Activated naive CD8-positive, alpha-beta T cell treated with anti-CD3 and anti-CD28 coated beads, Interleukin-2, amount 50 U/mL, for 24 hours (primary cell): ENCODE measurements at regions not wholly inside any gene's neighbourhood (a gene's known extent, or its start where the extent isn't known, plus 50 kb on each side); places are given as distances from the start of the nearest gene placed in this dataset.
"Not testable (repeated sequence)": the region's sequence is repeated elsewhere in the genome, so short reads cannot be mapped to it uniquely, and the experiment has no call there.

Experiments
- ATAC-seq: fragments of 150-1000 bp; cut with Tn5 transposase; one replicate; pipeline ENCODE4 v1.10.0; 2021
- DNase-seq: peaks from one replicate; pipeline ENCODE4 v3.0.0; 2021
- H3K27ac Mint-ChIP-seq: one replicate; pipeline ENCODE4 v1.8.0; 2021; ENCODE audit warnings: mild to moderate bottlenecking, mixed read lengths
- H3K27me3 Mint-ChIP-seq: one replicate; pipeline ENCODE4 v1.8.0; 2021; ENCODE audit warnings: mixed read lengths
- H3K36me3 Mint-ChIP-seq: one replicate; pipeline ENCODE4 v1.8.0; 2021; ENCODE audit warnings: low read depth, mixed read lengths
- H3K4me1 Mint-ChIP-seq: one replicate; pipeline ENCODE4 v1.8.0; 2021; ENCODE audit warnings: mixed read lengths
- H3K4me3 Mint-ChIP-seq: one replicate; pipeline ENCODE4 v1.8.0; 2021; ENCODE audit warnings: mild to moderate bottlenecking, moderate library complexity, mixed read lengths
- H3K9me3 Mint-ChIP-seq: one replicate; pipeline ENCODE4 v1.8.0; 2021; ENCODE audit warnings: mixed read lengths

GRCh38 chr20:22944062-22944461 lies 91.0 kb upstream of the SSTR4 start:
- no peaks in the 10 kb centered on the region for H3K9me3 Mint-ChIP-seq
- H3K4me1 Mint-ChIP-seq = no peaks in the 10 kb centered on the region
- DNase-seq = no peak
- ATAC-seq = no peak
- no peak overlapping the region for H3K4me3 Mint-ChIP-seq
- H3K27ac Mint-ChIP-seq = no peak overlapping the region
- H3K27me3 Mint-ChIP-seq = peaks cover 3% of the 10 kb centered on the region
- H3K36me3 Mint-ChIP-seq = no peaks in the 10 kb centered on the region

DNA sequence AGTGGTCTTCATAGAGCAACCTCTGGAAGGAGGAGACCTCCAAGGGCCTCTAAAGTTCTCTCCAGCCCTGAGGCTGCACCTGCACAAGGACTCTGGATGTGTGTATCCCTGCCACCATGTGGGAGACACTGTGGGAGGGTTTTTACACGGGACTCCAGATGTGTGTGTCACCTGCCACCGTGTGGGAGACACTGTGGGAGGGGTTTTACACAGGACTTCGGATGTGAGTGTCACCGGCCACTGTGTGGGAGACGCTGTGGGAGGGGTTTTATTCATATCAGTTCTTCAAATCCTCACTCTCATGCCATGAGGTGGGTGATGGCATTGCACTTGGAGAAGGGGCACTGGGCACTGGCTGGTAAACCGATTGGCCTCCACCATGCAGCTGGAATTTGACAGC lies 90.2 kb upstream of the SSTR4 start:
- H3K9me3 Mint-ChIP-seq = no peaks in the 10 kb centered on the region
- H3K36me3 Mint-ChIP-seq = no peaks in the 10 kb centered on the region
- no peak overlapping the region for H3K27ac Mint-ChIP-seq
- no peak for DNase-seq
- no peaks in the 10 kb centered on the region for H3K4me1 Mint-ChIP-seq
- H3K4me3 Mint-ChIP-seq = no peak overlapping the region
- no peak for ATAC-seq
- H3K27me3 Mint-ChIP-seq = peaks cover 3% of the 10 kb centered on the region

GRCh38 chr20:22946596-22946995 lies 88.5 kb upstream of the SSTR4 start:
- Mint-ChIP-seq H3K4me1 (peaks cover 3% of the 10 kb centered on the region), H3K27ac (no peak overlapping the region), H3K4me3 (no peak overlapping the region), H3K27me3 (peaks cover 3% of the 10 kb centered on the region), H3K36me3 (no peaks in the 10 kb centered on the region), H3K9me3 (no peaks in the 10 kb centered on the region)
- DNase-seq (no peak), ATAC-seq (no peak)

- DNase-seq (no peak), ATAC-seq (peak; percentile 72)
- Mint-ChIP-seq H3K9me3 (no peaks in the 10 kb centered on the region), H3K27ac (no peak overlapping the region), H3K36me3 (no peaks in the 10 kb centered on the region), H3K4me3 (no peak overlapping the region), H3K4me1 (peaks cover 3% of the 10 kb centered on the region), H3K27me3 (peaks cover 3% of the 10 kb centered on the region)
Measured at GRCh38 chr20:22949331-22950109, 85.6 kb upstream of the SSTR4 start.

DNA sequence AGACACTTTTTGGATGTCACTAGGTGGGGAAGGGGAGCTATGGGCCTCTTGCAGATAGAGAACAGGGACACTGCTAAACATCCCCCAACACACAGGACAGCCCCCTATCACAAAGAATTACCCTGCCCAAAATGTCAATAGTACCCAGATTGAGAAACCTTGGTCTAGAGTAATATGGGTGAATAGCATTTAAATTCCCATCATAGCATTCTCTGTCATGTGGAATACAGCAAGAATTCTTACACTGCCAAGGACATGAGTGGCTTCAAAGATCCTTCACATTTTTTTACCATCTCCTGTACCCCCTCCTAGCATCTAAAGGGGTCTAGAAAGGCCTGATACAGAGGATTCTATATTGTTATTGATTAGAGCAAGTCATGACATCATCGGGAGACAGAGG lies 83.1 kb upstream of the SSTR4 start:
- no peaks in the 10 kb centered on the region for H3K36me3 Mint-ChIP-seq
- no peak overlapping the region for H3K27ac Mint-ChIP-seq
- H3K4me1 Mint-ChIP-seq = peaks cover 3% of the 10 kb centered on the region
- H3K9me3 Mint-ChIP-seq = no peaks in the 10 kb centered on the region
- ATAC-seq (no peak), DNase-seq (no peak)
- H3K4me3 Mint-ChIP-seq = no peak overlapping the region
- peaks cover 3% of the 10 kb centered on the region for H3K27me3 Mint-ChIP-seq

- ATAC-seq = no peak
- H3K36me3 Mint-ChIP-seq = no peaks in the 10 kb centered on the region
Measured at GRCh38 chr20:22954661-22955060, 80.5 kb upstream of the SSTR4 start.

DNA sequence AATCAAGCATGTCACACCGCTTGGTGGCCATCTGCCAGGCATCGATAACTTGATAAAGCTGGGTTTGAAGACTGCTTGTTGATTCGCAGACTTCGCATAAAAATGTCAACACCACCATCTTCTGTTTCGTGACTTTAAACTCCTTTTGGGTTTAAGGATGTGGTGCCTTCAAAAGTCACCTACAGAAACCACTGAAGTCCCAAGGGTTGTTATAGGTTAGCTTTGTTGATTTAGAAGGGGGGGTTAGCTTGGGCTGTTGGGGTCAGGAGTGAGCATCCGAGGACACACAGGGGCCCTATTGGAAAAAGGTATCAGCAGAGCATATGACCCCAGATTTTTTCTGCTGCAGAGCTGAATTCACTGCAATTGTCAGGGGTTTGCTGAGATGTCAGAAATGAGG lies 76.7 kb upstream of the SSTR4 start:
- Mint-ChIP-seq H3K9me3 (peaks cover 4% of the 10 kb centered on the region), H3K4me1 (no peaks in the 10 kb centered on the region), H3K36me3 (no peaks in the 10 kb centered on the region), H3K27me3 (no peaks in the 10 kb centered on the region), H3K4me3 (no peak overlapping the region), H3K27ac (no peak overlapping the region)
- DNase-seq = no peak
- ATAC-seq = no peak

More at GRCh38 chr20:22954661-22955060, 80.5 kb upstream of the SSTR4 start:
- Mint-ChIP-seq H3K27me3 (no peaks in the 10 kb centered on the region), H3K4me3 (no peak overlapping the region), H3K4me1 (peaks cover 3% of the 10 kb centered on the region), H3K27ac (no peak overlapping the region), H3K9me3 (no peaks in the 10 kb centered on the region)
- DNase-seq = no peak

DNA sequence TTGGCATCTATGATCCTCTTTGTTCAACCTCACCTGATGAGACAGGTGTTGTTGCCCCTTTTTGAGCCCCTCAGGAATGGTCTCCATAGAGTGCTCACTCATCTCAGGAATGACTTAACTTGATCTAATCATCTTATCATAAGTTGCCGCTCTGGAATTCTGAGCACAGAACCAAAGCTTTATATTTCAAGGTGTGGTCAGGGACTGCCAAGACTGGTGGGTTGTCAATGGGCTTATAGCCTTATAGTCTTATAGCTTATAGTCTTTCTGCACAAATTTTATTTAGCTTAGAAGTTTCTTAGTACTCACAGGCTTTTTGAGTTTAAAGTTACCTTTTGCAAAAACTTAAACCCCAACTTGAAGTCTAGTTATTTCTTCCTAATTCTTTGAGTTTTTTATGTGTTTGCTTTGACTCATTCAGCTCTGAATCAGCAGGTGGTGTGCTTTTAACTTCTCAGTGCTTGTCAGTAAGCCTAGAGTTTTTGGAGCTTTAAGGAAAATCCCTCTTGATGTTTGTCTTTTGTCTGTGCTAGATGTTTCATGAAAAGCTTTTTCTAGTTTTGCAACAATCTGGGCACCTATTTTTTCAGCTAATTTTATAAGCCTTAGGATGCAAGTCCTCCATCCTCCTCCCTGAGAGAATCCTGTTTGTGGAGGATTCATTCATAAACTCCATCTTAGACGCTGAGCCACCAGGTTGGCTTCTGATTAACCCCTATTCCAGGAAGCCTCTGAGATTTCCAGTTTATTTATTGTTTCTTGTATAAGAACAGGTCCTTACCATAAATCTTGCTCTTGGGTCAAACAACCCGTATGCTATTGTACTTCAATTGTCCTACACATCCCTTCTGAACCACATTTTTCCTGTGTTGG lies 72.3 kb upstream of the SSTR4 start:
- H3K27me3 Mint-ChIP-seq = peaks cover 8% of the 10 kb centered on the region
- no peaks in the 10 kb centered on the region for H3K36me3 Mint-ChIP-seq
- peaks cover 4% of the 10 kb centered on the region for H3K9me3 Mint-ChIP-seq
- H3K4me1 Mint-ChIP-seq = no peaks in the 10 kb centered on the region
- no peak overlapping the region for H3K27ac Mint-ChIP-seq
- DNase-seq = no peak
- ATAC-seq = no peak
- H3K4me3 Mint-ChIP-seq = no peak overlapping the region

DNA sequence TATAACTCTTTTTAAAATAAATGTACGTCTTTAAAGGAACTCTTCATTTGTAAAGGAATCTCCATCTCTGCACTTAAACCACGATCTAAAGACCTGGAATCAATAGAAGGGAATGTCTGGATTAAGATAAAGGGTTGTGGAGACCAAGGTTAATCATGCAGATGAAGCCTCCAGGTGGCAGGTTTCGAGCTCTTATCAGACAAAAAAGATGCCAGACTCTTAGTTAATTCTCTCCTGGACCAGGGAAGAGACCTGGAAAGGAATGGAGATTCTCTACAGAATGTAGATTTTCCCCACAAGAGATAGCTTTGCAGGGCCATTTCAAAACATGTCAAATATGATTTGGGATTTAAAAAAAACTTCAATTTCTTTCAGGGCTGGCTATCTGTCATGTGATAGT lies 71.5 kb upstream of the SSTR4 start:
- Mint-ChIP-seq H3K27me3 (peaks cover 8% of the 10 kb centered on the region), H3K27ac (no peak overlapping the region), H3K4me3 (no peak overlapping the region), H3K36me3 (no peaks in the 10 kb centered on the region), H3K9me3 (peaks cover 4% of the 10 kb centered on the region), H3K4me1 (no peaks in the 10 kb centered on the region)
- DNase-seq (no peak), ATAC-seq (no peak)

DNA sequence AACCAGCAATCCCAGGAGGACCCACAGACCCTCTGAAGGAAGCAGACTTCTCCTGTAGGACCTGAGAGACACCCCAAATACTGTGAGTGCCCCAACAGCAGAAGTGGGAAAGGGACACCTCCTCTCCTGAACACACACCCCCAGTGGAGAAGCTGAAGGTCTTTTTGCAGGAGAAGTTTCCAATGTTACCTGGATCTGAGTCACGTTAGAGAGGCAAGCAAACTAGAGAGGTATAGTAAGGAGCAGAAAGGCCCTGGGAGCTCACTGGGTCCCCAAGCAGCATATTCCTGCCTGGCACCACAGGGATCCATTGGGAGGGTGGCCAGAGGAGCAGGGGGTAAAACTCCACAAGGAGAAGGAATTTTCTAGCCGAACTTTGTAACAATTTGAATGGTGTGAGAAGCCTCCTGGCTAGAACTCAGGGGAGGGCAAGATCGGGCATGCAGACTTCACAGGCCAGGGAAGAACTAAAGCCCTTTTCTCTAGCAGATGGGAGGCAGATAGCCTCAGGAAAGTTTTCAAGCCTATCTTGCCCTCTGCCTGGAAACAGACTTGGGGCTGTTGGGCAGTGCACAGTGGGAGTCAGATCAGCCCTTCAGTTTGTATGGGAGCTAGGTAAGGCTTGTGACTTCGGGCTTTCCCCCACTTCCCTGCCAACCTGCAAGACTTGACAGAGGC lies 68.2 kb upstream of the SSTR4 start:
- no peak for ATAC-seq
- H3K4me1 Mint-ChIP-seq = no peaks in the 10 kb centered on the region
- no peaks in the 10 kb centered on the region for H3K9me3 Mint-ChIP-seq

DNA sequence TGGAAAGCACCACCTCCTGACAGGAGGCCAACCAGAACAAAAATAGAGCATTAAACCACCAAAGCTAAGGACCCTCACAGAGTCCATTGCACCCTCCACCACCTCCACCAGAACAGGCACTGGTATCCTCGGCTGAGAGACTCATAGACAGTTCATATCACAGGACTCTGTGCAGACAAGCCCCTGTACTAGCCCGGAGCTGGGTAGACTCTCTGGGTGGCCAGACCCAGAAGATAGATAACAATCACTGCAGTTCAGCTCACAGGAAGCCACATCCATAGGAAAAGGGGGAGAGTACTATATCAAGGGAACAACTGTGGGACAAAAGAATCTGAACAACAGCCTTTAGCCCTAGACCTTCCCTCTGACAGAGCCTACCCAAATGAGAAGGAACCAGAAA lies 67.4 kb upstream of the SSTR4 start:
- ATAC-seq, H3K36me3 Mint-ChIP-seq, H3K27ac Mint-ChIP-seq, DNase-seq, H3K4me3 Mint-ChIP-seq, H3K4me1 Mint-ChIP-seq, H3K9me3 Mint-ChIP-seq: not testable (repeated sequence)
- H3K27me3 Mint-ChIP-seq = peaks cover 11% of the 10 kb centered on the region

More for the DNA sequence above, 68.2 kb upstream of the SSTR4 start:
- Mint-ChIP-seq H3K27ac (no peak overlapping the region), H3K36me3 (no peaks in the 10 kb centered on the region), H3K4me3 (no peak overlapping the region), H3K27me3 (peaks cover 9% of the 10 kb centered on the region)
- no peak for DNase-seq

DNA sequence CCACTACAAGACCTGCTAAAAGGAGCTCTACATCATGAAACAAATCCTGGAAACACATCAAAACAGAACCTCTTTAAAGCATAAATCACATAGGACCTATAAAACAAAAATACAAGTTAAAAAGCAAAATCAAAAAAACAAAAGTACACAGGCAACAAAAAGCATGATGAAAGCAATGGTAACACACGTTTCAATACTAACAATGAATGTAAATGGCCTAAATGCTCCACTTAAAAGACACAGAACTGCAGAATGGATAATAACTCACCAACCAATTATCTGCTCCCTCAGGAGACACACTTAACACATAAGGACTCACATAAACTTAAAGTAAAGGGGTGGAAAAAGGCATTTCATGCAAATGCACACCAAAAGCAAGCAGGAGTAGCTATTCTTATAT lies 66.1 kb upstream of the SSTR4 start:
- not testable (repeated sequence) for H3K9me3 Mint-ChIP-seq, ATAC-seq, H3K36me3 Mint-ChIP-seq, DNase-seq, H3K4me3 Mint-ChIP-seq, H3K4me1 Mint-ChIP-seq, H3K27ac Mint-ChIP-seq
- peaks cover 11% of the 10 kb centered on the region for H3K27me3 Mint-ChIP-seq

DNA sequence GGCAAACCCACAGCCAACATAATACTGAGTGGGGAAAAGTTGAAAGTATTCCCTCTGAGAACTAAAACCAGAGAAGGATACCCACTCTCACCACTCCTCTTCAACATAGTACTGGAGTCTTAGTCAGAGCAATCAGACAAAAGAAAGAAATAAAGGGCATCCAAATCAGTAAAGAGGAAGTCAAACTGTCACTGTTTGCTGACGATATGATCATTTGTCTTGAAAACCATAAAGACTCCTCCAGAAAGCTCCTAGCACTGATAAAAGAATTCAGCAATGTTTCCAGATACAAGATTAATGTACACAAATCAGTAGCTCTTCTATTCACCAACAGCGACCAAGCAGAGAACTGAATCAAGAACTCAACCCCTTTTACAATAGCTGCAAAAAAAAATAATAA lies 64.0 kb upstream of the SSTR4 start:
- not testable (repeated sequence) for DNase-seq

DNA sequence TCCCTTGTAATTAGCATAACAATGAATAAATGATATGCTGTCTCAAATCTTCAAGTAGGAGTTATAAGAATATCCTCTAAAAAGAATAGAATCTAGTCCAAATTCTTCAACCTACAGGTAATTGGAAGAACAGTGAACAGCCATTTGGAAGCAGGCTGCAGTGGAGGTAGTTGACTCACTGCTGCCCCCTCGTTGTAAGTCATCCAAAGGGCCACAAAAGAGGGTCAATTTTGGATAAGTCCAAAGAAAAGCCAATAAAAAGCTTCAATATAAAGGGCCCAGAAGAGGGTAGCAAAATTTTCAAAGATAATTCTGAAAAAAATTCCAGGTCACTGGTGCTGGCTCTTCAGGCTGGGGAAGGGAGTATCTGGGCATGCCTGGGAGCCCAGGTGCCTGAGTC lies 60.8 kb upstream of the SSTR4 start:
- Mint-ChIP-seq H3K27me3 (peaks cover 5% of the 10 kb centered on the region), H3K9me3 (peaks cover under 1% of the 10 kb centered on the region), H3K4me3 (no peak overlapping the region), H3K27ac (no peak overlapping the region), H3K36me3 (no peaks in the 10 kb centered on the region), H3K4me1 (no peaks in the 10 kb centered on the region)
- DNase-seq (no peak), ATAC-seq (no peak)

More for the DNA sequence above, 64.0 kb upstream of the SSTR4 start:
- H3K4me1 Mint-ChIP-seq, H3K27me3 Mint-ChIP-seq, H3K9me3 Mint-ChIP-seq, H3K36me3 Mint-ChIP-seq, ATAC-seq, H3K4me3 Mint-ChIP-seq, H3K27ac Mint-ChIP-seq: not testable (repeated sequence)
